ENCODE measurements at regions not wholly inside any gene's neighbourhood (a gene's known extent, or its start where the extent isn't known, plus 50 kb on each side); places are given as distances from the start of the nearest gene placed in this dataset.

DNA sequence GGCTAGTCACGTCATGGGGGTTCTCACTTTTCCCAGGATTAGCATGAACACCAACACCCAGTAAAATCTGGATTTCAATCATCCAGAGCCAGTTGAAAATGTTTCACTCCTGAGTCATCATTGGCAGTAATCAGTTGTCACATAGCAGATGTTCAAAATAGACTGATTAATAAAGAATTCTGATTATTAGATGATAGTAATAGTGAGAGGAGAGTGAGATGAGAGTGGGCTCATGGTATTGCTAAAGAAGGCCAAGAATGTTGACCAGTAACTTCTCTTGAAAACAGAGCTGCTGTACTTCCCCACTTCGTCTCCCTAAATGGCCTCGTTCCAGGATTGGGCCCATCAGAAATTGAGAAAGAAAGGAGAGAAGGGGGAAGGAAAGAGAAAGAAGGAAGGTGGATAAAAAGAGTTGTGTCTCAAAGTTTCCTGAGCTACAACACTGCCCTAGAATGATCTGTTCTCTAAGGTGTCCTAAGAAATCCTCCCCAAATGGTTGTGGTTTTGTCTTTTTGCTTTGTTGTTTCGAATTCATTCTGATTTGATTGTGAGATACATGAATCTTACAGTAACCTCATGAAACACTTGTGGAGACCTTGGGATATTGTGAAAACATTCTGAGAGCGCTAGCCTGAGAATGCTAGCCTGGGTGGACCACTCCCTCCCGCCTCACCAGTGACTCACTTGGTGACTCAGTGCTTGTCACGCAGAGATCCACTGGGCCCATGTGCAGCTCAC lies 502.2 kb upstream of the JARID2 start:
- TF ChIP-seq POLR2A (IDR thresholded peaks at IDR 0.05) (no peak), CTCF (IDR thresholded peaks at IDR 0.05) (no peak), POLR2AphosphoS5 (IDR thresholded peaks at IDR 0.05) (no peak), EP300 (IDR thresholded peaks at IDR 0.05) (no peak)
